RPMI8226 (cell line): ENCODE measurements at regions not wholly inside any gene's neighbourhood (a gene's known extent, or its start where the extent isn't known, plus 50 kb on each side); places are given as distances from the start of the nearest gene placed in this dataset.

Experiments used
- DNase-seq: peaks from one replicate; pipeline ENCODE4 v3.0.0-alpha.2; 2015

DNA sequence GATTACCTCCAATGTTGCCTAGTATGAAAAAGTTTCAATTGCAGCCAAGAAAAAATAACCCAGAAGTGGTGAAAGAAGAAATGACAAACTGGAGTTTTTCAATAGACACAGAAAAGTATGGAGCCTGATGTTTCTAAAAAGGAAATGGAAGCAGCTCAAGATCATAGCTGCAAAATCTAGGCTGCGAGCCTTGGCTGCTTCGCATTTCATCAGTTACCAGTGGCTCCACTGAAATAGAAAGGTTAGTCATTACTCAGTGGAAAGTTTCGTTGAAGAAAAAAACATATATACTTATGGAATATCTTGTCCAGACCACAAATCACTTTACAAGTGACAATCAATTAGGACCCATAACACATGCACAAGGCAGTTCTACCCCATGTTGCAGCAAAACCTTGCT lies 206.8 kb upstream of the SOX9 start:
- DNase-seq, result no peak

DNA sequence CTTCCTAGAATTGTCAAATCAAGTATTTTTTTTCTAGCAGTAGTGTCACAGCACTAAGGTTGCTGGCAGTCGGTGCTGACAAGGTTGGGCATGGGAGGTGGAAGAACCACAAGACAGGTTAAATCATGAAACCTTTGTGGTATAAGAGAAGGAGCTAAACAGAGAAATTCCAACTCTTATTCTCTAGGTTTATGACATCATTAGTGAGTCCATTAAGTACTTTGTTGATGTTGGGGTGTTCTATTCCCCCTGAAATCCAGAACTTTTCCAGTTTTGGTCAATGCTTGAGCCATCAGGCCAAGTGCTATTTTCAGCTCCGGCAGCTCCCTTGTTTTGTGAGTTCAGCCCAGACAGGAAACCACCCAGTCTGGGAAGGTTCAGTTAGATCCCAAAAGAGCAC lies 206.0 kb upstream of the SOX9 start:
- DNase-seq, result no peak

DNA sequence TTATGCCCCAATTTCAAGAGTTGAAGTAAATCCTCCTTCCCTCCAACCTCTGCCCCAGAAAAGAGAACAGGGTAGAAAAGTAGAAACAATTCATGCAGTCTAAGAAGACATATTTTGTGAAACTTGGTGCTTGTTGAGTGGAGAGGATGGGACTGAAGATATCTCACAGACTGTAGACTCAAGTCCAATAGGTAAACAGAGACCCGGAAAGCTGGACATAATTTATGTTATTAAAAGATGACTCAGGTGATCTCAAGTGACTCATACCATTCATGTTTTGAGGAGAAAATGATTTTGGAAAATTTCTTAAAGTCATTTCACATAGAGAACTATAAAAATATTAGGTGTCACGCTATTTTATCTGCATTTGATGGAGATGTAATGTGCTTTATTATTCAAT lies 203.1 kb upstream of the SOX9 start:
- no peak for DNase-seq

DNA sequence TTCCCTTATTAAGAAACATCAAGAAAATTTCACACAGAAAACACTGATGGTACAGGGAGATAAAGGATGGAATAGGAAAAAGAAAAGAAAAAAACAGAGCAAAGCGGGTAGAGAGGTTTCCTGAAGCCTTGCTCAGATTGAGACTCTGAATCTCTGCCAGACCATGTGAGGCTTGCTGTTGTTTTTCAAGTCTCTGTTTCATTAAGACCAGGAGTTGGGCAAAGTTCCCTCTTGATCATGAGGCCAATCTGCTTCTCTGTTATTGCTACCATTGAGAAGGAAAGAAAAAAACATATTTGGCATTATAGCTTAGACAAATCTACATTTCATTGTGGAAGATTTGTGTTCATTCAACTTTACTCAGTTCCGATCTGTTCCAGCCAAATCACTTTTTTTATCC lies 201.6 kb upstream of the SOX9 start:
- DNase-seq, result no peak

DNA sequence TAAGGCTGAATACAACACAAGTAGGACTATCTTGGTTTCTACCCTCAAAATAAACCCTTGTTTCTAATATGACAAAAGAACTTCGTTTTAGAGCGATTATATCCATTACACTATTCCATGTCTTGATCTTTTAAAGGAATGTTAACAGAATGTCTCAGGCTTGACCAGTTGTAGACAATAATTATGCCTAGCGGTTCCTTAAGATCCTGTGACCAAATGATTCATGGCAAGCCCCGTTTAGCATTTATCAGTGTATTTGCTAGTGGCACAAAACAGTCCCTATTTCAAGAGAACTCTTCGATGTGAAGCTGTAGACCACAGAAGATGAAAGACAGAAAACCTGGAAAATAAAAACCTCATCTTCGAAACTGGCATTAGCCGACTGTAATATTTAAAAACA lies 200.9 kb upstream of the SOX9 start:
- DNase-seq, result no peak

DNA sequence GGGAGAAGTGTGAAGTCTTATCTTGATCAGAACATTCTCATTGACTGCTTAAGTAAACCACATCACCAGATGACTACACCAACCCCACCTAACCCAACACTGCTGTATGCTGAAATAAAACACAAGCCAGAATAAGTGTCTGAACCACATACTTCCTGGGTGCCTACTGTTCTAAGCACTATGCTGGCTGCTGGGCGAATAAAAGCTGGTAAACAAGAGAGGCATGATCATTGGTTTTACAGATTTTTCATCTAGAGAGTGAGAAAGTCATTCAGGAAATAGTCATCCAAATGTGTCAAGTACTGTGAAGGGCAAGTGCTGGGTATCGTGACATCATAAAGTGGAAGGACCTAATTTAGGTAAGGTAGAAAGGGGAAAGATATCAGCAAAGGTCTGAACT lies 199.0 kb upstream of the SOX9 start:
- DNase-seq, result no peak

DNA sequence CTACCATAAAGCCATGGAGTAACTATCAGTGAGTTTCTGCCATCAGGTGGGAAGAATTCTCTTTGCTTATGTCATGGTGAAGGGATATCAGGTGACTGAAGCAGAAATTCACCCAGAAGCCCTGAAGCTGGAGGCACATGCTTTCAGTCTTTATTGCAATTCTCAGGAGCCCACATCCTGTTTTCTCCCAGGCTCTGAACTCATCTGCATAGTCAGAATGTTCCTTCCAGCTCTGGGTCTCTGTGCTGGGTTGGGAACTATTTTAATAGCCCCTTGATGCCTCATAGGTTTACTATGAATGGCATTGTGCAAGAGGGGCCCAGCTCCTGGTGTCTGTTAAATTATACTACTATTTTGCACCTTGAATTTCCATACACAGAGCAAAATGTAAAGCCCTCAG lies 198.4 kb upstream of the SOX9 start:
- no peak for DNase-seq

DNA sequence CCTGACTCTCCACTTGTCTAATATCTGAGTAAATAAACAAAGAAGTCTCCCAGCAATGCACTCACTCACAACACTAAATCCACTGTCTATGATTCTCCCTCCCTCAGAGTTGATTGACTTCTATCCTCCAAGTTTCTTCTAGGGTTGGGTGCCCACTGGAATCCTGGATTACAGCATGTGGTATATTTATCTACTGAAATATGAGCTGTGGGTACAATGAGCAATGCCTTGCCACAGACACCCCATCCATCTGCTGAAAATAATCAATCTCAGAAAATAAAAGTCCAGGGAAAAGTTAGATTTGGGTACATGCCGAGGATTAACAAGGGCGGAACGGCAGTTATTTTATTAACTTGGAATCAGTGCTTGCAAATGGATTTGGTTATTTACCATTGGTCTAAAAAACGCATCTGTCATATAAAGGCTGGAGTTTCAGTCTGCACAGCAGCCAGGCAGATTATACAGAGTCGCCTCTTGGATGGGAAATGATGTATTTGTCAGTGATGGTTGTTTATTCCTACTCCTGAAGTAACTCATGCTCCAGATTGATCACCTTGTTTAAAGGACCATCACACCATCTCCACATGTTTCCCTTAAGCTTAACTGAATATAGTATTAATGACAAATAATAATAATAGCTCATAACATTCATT lies 193.9 kb upstream of the SOX9 start:
- no peak for DNase-seq

DNA sequence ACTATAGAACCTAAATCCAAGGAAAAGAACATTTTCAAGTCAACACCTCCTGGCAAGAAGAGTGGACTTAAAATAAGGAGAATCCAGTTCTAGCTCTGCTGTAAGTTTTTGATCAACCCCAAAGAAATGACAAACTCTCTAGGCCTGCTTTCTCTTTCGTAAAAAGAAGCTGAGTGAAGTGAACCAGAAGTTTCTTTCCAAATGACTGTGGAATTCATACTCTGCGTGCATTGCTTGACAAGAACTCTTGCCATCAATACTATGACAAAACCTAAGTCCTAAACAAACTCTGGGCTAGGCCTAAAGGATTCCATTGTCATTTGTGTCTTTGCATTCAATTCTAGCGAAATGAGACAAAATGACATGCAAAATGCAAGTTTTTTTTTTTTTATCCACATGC lies 187.5 kb upstream of the SOX9 start:
- no peak for DNase-seq

DNA sequence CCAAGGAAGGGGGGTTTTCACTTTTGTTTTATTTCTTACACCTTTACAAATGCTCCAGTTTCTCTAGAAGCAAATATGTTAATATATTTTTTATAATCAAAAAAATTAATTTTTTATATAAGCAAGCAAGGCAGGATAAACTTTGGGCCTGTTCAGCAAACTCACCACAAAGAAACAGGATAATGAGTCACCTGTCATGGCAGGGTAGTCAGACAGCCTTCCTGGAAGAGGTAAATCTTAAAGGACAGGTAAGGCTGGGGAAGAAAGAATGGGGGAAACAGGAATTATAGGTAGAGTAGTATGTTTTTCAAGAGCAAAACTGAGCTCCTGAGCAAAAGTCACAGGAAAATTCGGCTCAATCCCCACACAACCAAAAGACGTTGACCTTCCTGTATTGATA lies 186.3 kb upstream of the SOX9 start:
- DNase-seq, result no peak

DNA sequence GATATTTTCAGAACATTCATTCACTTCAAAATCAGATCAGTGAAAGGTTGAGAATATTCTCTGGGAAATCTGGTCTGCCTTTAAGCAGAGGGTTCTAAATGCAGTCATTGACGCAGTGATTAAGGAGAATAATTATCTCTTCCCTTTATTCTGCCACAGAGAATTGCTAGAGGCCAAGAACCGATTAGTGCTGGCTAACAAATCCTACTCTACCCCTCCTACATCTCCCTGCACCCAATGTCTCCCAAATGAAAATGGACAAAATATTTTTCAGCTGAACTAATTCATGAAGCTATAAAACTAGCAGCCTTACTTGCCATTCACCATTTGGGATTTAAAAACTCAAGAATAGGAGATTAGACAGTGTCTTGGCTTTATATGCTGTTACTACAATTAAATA lies 185.5 kb upstream of the SOX9 start:
- DNase-seq, result no peak

DNA sequence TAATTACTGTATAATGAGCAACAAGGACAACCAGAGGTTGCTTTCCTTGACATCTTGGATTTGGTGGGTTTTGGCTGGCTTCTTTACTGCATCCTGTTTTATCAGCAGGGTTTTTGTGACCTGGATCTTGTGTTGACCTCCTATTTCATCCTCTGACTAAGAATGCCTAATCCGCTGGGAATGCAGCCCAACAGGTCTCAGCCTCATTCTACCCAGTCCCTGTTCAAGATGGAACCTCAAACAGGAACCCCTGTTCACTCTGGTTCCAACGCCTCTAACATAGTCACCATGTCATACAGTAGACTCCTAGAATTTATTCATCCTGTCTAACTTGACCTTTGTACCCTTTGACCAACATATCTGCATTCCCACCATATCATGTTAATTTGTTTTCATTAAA lies 183.8 kb upstream of the SOX9 start:
- no peak for DNase-seq

DNA sequence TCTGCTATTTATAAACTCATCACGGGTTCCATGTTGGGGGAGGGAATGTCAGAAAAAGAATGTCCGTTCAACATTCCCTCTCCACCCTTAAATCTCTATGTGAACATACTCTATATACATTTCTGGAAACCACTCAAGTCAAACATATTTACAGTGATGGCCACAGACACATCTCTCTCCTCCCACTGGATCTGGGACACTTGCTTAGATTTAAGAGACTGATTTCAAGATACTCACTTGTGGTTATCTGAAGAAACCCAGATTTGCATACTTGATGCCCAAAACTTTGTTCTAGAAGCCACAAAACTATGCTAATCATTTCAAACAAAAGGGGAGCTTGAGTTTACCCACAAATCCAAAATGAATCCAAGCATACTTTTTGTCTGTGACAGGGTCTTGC lies 182.9 kb upstream of the SOX9 start:
- no peak for DNase-seq

DNA sequence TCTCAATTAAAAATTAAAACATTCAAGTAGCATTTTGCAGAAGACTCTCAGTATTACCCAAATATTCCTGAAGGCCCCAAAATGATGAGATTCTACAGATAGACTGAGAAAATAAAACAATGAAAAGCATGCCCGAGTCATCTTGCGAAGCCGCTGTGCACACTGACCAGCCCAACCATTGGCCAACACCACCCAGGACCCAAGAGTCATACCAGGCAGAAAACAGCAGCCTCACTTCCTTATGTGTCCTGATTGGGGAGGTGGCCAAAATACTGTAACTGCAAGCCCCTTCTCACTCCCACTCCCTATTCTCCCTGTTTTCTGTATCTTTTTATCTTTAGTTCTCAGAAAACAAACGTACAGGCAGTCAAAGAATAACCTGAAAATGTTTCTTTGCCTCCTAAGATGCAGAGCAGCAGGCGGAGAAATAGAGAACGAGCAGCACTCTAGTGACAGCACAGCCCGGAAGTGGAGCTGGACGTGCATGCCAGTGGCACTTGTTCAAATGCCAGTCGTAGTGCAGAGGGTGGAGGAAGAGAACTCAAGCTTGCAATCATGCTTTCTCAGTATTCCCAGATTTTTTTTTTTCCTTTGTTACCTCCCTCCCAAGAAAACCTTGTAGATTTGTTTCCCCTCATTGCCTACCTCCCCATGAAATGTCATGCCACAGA lies 182.3 kb upstream of the SOX9 start:
- no peak for DNase-seq

DNA sequence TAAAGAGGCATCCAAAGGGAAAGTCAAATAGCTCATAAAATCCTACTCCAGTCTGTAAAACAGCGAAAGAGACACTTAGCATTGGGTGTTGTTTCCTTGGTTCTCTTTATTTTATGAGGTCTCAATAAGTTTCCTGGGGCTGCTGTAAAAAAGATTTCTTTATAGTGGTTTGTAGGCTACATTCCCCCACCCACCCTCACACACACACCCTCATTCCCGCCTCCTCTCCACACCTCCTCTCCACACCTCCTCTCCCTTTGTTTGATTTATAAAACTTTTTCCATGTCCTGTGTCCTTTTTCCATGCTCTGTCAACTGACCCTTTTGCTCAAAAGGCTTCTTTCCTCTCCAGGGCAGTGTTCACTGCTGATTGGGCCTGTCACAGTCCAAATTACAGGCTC lies 178.9 kb upstream of the SOX9 start:
- DNase-seq, result no peak

DNA sequence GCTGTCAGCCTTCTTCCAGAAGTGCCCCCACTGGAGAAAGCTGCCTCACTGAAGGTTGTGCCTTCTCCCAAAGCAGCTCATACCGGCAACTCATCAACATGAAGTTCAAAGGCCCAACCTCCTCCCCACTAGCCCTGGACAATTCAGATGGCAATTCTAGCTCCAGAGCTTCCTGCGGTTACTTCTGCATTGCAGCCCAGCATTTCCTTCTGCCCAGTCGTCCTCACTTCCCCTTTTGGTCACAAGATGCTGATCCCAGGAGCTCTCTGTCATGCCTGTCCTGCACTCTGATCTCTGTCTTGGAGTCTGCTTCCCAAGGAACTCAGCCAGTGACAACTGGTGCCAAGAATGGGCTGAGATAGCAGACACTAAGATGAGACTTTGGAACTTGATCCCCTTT lies 178.2 kb upstream of the SOX9 start:
- DNase-seq, result no peak

DNA sequence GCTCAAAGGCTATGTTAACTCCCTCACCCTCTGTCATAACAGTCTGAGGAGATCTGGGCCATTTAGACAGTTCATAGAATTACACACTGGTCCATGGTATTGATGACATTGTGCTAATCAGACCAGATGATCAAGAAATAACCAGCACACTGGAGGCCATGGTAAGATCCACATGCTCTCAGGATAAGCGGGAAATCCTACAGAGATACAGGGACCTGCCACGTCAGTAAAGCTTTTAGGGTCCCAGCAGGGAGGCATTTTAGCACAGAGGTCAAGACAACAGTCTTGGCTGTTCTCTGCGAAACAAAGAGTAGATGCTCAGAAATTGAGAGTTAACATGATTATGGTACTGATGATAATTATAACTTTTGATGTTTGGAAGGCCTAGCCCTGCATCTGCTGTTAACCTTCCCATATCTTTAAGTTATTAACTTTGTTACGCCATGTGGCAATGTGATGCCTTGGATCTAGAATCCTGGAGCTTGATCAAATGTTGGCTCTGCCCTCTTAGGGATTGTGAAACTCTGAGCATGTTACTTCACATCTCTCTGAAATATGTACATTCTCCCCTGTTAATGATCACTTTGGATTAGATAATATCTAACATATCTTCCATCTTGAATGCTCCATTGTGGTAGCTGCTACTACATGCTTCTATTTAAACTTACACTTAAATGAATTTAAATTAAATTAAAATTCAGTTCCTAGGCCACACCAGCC lies 172.0 kb upstream of the SOX9 start:
- no peak for DNase-seq

DNA sequence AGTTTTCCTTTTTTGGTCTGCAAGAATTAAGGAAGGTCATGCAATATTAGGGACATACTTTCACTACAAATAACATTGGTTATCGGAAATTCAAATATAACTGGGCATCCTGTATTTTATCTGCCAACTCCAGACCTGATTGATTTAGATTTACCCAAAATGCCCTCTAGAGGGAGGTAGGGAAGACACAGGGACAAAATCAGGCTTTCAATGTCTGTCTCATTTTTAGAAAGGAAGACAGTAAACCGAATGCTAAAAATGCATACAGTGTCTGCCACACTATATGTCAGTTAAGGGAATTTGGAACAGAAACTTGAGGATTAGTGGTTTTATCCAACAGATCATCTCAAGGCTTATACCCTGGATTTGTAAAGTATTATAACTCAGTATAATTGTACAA lies 161.7 kb upstream of the SOX9 start:
- no peak for DNase-seq

DNA sequence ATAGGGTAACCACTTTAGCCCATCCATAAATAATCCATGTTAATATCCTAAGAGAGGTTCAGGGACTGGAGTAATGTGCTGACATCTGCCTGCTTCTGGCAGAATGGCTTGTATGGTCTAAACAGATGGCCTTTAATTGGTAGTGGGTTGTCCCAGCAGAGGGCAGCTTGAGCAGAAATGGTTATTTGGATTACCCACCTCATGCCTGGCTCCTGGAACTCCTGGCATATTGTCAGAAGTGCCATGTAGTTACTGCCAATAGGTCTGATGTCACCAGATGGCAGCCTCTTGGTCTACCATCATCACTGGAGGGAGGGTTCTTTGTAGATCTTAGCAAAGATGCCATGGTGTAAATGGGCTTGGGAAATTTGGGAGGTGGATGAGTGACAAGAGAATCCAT lies 157.5 kb upstream of the SOX9 start:
- DNase-seq, result no peak

DNA sequence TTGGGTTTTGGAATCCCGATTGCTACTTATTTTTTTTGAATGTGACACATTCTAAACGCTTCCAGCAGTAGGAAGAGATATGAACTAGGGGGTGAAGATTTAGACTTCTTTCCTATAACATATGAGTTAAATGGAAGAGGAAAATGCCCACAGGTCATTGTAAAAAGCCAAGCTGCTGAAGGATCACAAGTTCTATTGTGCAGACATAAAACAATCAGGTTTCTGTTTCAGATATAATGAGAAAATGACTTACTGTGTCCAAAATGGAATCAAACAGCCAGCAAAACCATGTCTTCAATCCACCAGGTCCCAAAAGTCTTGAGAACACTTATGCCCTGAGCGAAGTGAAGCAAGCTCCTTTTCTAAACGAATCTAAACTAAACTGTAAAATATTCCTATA lies 157.0 kb upstream of the SOX9 start:
- DNase-seq, result no peak

DNA sequence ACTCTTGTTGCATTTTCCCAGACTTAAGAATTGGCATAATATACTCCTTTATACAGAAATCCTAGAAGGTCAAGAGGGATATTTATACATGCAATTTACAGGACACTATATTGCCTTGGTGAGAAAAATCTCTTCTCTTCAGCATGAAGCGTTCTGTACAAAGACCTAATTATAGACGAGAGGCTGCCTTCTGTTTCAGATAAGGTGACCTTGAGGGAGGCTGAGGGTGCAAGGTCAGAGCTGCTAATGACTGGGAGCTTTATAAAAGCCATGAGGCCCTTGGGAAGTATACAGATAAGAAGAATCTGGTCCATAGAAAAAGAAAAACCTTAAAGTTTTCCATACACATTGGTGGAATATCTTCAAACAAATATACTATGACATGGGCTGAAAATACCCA lies 156.3 kb upstream of the SOX9 start:
- DNase-seq, result no peak

DNA sequence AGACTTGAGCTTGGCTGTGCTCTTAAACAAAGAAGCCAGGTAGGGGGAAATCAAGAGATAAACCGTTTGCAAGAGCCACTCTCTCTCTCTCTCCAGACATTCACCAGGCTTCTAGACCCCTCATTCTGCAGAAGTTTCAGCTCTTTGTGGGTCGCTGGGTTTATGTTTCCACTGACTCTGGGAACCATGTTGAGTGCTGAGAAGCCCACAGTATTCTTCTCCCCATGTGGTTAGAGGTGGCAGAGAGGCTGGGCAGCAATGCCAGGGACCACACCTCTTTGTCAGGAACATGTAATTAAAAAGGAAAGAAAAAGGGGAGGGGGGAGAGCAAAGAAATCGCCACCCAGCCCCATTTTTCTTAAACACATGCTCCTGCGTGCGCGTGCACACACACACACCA lies 154.8 kb upstream of the SOX9 start:
- DNase-seq, result no peak

DNA sequence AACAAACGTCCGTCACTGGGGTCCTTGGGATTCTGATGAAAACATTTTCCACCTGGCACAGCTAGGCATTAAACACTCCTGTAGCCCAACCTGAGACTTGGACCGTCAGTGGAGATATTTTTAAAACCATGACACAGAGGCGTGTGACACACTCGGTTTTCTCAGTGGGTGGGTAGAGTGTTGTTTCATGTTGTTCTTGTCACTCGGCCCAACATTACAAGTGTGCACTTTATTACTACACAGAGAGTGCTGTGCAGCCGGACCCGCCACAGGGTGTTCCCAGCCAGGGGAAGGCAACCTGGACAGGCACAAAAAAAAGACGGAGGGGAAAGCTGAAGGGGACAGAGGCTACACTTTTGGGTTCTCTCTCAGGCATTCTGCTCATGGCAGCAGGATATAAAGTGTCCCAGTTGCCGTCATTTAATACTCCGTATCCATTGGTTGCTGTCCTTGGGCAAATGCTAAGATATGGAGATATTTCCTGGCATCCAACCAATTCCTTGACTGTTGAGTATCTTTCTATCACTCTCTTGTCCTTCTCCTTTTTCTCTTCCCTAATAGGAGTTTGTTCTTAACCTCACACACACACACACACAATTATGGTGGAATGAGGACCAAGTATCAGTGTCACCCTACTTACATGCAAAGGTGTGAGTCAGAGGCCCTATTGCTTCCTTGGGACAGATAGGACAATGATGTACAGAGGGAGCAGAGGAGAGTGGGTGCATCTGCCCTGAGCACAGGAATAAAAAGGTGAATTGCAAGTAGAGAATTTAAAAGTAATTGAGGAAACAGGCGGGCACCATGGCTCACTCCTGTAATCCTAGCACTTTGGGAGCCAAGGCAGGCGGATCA lies 154.1 kb upstream of the SOX9 start:
- no peak for DNase-seq

DNA sequence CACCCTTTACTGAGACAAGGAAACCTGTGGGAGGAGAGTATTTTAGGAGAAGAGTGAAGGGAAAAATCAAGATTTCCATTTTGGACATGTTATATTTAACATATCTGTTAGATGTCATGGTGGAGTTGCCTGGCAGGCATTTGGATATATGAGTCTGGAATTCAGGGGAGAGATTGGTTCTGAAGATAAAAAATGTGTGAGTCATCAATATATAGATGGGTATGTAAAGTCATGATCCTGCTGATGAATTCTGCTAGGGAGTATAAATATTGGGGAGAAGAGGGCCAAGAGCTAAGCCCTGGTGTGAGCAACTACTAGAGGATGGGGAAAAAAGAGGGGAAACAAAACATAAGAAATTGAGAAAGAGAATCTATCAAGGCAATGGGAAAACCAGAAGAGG lies 151.3 kb upstream of the SOX9 start:
- DNase-seq, result no peak
